Posterior vena cava (tissue), 2 donors: ENCODE measurements at regions not wholly inside any gene's neighbourhood (a gene's known extent, or its start where the extent isn't known, plus 50 kb on each side); places are given as distances from the start of the nearest gene placed in this dataset.
A peak's percentile ranks its signal among the peaks of the same experiment; 100 is the strongest.

Experiments
- DNase-seq: peaks from one replicate; pipeline ENCODE4 v3.0.0-alpha.2; 2020; ENCODE audit warnings: low spot score
- intact Hi-C, 2 donors: fragments of 100-400 bp; cut with DNase I; formaldehyde crosslinking; loops; one replicate each; pipeline versions ENCODE4 v1.14.1 to v1.14.2; 2022 to 2023
- donor health status: DM: yes; HTN: yes; CAD: no.
- donor health status: DM: yes; HTN: yes; CAD: no.

GRCh38 chr11:76277298-76278175 lies 71.2 kb upstream of the WNT11 start:
- no peak for DNase-seq
- intact Hi-C loops: loop anchor here in 1 of 2 donors (5.0 kb wide), 1 partner anchor 1900 kb away; no protein-coding TSS in a partner anchor

GRCh38 chr11:76276781-76277155 lies 70.5 kb upstream of the WNT11 start:
- intact Hi-C loops: loop anchor here in 1 of 2 donors (5.0 kb wide), 1 partner anchor 1901 kb away; no protein-coding TSS in a partner anchor
- no peak for DNase-seq

GRCh38 chr11:76276046-76276780 lies 69.9 kb upstream of the WNT11 start:
- no peak for DNase-seq

GRCh38 chr11:76275446-76275845 lies 69.1 kb upstream of the WNT11 start:
- no peak for DNase-seq
- intact Hi-C loops: loop anchor here in 1 of 2 donors (5.0 kb wide), 1 partner anchor 1902 kb away; no protein-coding TSS in a partner anchor

More at GRCh38 chr11:76276046-76276780, 69.9 kb upstream of the WNT11 start:
- intact Hi-C loops: loop anchor here in 1 of 2 donors (5.0 kb wide), 1 partner anchor 1901 kb away; no protein-coding TSS in a partner anchor

GRCh38 chr11:76271068-76271467 lies 64.8 kb upstream of the WNT11 start:
- intact Hi-C loops: no loop called here
- DNase-seq: no peak

- DNase-seq: no peak
- intact Hi-C loops: no loop called here
These were observed 64.1 kb upstream of the WNT11 start for GRCh38 chr11:76270389-76270788.

- intact Hi-C loops: no loop called here
- no peak for DNase-seq
These were observed 63.5 kb upstream of the WNT11 start for GRCh38 chr11:76269661-76270261.

GRCh38 chr11:76269247-76269646 lies 62.9 kb upstream of the WNT11 start:
- intact Hi-C loops: no loop called here
- peak; percentile 93 for DNase-seq

GRCh38 chr11:76268498-76268897 lies 62.2 kb upstream of the WNT11 start:
- no peak for DNase-seq
- intact Hi-C loops: no loop called here

- DNase-seq: no peak
- intact Hi-C loops: no loop called here
These were observed 61.3 kb upstream of the WNT11 start for GRCh38 chr11:76267556-76267955.

GRCh38 chr11:76266286-76267100 lies 60.2 kb upstream of the WNT11 start:
- DNase-seq: no peak
- intact Hi-C loops: no loop called here

GRCh38 chr11:76265771-76266241 lies 59.5 kb upstream of the WNT11 start:
- intact Hi-C loops: no loop called here
- DNase-seq: peak; percentile 92

- intact Hi-C loops: no loop called here
- DNase-seq: no peak
These were observed 57.4 kb upstream of the WNT11 start for GRCh38 chr11:76263657-76264056.

GRCh38 chr11:76263166-76263565 lies 56.9 kb upstream of the WNT11 start:
- intact Hi-C loops: no loop called here
- no peak for DNase-seq

GRCh38 chr11:76260296-76260925 lies 54.1 kb upstream of the WNT11 start:
- intact Hi-C loops: no loop called here
- DNase-seq: no peak

GRCh38 chr11:76259299-76259908 lies 53.1 kb upstream of the WNT11 start:
- intact Hi-C loops: no loop called here
- no peak for DNase-seq

- intact Hi-C loops: no loop called here
- DNase-seq: no peak
These were observed 50.9 kb upstream of the WNT11 start for GRCh38 chr11:76257074-76257719.

- no peak for DNase-seq
- intact Hi-C loops: no loop called here
These were observed 50.1 kb upstream of the WNT11 start for GRCh38 chr11:76256448-76256847.
